ENCODE measurements at regions not wholly inside any gene's neighbourhood (a gene's known extent, or its start where the extent isn't known, plus 50 kb on each side); places are given as distances from the start of the nearest gene placed in this dataset.

DNA sequence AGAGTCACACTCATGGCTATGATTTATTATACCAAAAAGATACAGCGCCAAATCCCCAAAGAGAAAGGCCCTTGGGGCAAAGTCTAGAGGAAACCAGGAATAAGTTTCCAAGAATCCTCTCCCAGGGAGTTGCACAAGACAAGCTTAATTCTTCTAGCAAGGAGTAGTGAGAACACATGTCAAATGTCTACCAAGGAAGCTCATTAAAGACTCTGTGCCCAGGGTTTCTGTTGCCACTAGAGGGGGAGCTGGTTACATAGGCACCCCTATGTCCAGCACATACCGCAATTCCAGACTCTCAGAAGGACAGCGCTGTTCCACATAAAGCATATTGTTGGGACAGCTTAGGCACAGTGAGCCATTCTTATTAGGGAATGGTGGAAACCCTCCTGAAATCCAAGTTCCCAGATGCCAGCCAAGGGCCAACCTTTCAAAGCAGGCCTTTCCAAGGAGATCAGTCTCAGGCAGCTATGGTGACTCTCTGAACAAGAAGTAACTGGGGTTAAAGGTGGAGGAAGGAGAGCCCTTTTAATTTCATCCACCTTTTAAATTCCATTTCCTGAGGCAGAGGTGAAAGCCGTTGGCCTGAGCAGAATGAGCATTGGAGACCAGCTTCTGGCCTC lies 194.2 kb downstream of the UACA start:
- H3K36me3 ChIP-seq = no peaks in the 10 kb centered on the region
- no peak overlapping the region for H3K4me3 ChIP-seq
- peak; percentile 82 to 95 (median 90) for ATAC-seq
- H3K27ac ChIP-seq = no peak overlapping the region
- TF ChIP-seq POLR2A (IDR thresholded peaks at IDR 0.05) = no peak
- TF ChIP-seq, protein P1, sequence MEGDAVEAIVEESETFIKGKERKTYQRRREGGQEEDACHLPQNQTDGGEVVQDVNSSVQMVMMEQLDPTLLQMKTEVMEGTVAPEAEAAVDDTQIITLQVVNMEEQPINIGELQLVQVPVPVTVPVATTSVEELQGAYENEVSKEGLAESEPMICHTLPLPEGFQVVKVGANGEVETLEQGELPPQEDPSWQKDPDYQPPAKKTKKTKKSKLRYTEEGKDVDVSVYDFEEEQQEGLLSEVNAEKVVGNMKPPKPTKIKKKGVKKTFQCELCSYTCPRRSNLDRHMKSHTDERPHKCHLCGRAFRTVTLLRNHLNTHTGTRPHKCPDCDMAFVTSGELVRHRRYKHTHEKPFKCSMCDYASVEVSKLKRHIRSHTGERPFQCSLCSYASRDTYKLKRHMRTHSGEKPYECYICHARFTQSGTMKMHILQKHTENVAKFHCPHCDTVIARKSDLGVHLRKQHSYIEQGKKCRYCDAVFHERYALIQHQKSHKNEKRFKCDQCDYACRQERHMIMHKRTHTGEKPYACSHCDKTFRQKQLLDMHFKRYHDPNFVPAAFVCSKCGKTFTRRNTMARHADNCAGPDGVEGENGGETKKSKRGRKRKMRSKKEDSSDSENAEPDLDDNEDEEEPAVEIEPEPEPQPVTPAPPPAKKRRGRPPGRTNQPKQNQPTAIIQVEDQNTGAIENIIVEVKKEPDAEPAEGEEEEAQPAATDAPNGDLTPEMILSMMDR (IDR thresholded peaks at IDR 0.05) = peak; percentile 35 to 71 (median 60)
- peaks cover 0 to 16% (median 3%) of the 10 kb centered on the region in 12 donors for H3K4me1 ChIP-seq
- peak in 1 of 5 donors; percentile 34 for DNase-seq
- no peaks in the 10 kb centered on the region for H3K27me3 ChIP-seq
- intact Hi-C loops (cut with DNase I) = loop anchor here in 8 of 10 donors (5.0 to 10.0 kb wide), 7 partner anchors 63 to 246 kb away; no protein-coding TSS in a partner anchor
- no peaks in the 10 kb centered on the region for H3K9me3 ChIP-seq
- 36 to 47% (median 42%) methylated on average over 4 of the region's 4 CpGs for WGBS, 4 donors

DNA sequence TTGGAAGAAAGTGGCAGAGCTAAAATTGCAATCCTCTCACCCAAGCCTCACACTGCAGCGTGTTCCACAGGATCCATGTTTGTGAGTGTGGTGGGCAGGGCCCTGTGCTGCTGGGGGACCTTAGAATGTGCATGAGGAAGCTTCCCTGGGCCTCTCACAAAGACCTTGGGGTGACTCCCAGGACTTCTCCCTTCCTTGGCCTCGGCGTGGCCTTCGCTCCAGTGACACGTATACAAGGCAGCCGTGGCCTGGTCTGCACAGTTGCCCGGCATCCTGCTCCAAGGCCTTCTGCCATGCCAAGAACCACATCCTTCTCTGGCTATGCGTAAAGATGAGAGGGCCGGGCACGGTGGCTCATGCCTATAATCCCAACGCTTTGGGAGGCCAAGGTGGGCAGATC lies 196.4 kb downstream of the UACA start:
- Histone ChIP-seq H3K36me3 (no peaks in the 10 kb centered on the region), H3K4me1 (peaks cover 0 to 16% (median 3%) of the 10 kb centered on the region in 12 donors), H3K4me3 (no peak overlapping the region), H3K27ac (no peak overlapping the region), H3K9me3 (no peaks in the 10 kb centered on the region), H3K27me3 (no peaks in the 10 kb centered on the region)
- intact Hi-C loops (cut with DNase I) = loop anchor here in 8 of 10 donors (5.0 to 10.0 kb wide), 7 partner anchors 65 to 248 kb away; no protein-coding TSS in a partner anchor
- 84 to 88% (median 87%) methylated on average over 11 of the region's 11 CpGs for WGBS, 4 donors
- DNase-seq (no peak), ATAC-seq (no peak)
- TF ChIP-seq, protein P1 (IDR thresholded peaks at IDR 0.05) = no peak
- TF ChIP-seq POLR2A (IDR thresholded peaks at IDR 0.05) = peak in 1 of 2 donors; percentile 14

DNA sequence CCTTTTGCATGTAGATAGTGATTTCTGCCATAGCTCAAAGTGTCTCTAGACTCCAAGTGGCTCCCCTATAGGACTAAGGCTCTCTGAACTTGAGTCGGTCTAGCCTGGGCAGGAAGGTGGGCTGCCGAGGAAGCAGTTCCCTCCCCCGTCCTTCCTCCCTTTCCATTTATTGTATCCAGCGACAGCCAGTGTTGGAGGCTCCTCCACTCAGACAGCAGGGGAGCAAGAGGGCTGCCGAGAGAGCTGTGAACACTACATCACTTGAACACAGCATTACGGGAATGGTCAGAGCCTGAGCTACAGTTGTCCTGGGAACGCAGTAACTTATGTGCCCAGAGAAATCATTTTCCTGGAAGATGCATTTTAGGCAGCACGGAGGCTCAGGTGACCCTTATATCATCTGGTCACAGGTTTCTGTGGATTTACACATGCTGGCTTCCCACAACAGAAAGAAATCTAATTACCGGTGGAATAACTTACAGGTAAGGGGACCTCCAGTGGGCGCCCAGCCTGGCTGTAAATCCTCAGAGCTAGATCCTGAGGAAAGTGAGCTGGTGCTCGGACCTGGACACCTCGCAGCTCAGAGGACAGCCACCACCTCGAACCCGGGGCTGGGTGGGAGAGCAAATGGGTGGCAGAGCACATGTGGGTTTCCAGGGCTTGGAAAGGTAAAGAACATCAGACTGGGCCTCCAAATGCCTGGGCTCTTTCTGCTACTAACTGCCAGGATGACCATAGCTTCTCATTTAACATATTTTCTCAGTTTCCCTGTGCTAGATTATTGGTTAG lies 197.1 kb downstream of the UACA start:
- peaks cover 0 to 16% (median 3%) of the 10 kb centered on the region in 12 donors for H3K4me1 ChIP-seq
- peak in 2 of 4 donors; percentile 26 to 35 for ATAC-seq
- H3K4me3 ChIP-seq = no peak overlapping the region
- TF ChIP-seq POLR2A (IDR thresholded peaks at IDR 0.05) = no peak
- TF ChIP-seq, protein P1 (IDR thresholded peaks at IDR 0.05) = peak in 3 of 12 donors; percentile 10 to 13 (median 12)
- no peaks in the 10 kb centered on the region for H3K27me3 ChIP-seq
- WGBS, 4 donors = 55 to 63% (median 58%) methylated on average over 13 to 14 of the region's 14 CpGs
- no peak overlapping the region for H3K27ac ChIP-seq
- no peak for DNase-seq
- intact Hi-C loops (cut with DNase I) = loop anchor here in 8 of 10 donors (5.0 to 10.0 kb wide), 7 partner anchors 66 to 249 kb away; no protein-coding TSS in a partner anchor
- H3K36me3 ChIP-seq = no peaks in the 10 kb centered on the region
- no peaks in the 10 kb centered on the region for H3K9me3 ChIP-seq

DNA sequence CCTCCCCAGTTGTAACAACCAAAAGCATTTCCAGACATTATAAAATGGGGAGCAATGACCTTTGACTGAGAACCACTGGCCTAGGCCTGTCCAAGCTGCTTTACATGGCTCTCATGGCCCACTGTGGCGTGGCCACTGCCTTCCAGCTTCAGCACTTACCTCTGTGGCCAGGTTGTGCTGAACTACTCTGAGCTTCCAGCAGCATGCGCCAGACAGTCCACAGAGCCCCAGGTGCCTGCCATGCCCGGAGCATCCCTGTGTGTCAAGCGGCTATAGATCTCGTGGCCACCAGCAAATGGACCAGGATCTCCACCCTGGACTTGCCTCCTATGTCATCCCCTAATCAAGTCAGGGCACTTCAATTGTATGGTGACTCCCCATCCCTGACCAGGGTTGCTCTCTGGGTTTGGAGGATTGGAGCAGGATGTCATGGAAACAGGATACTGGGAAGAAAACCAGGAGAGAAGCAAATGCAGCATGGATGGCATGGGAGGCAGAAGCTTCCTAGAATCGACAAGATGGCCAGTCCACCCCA lies 199.7 kb downstream of the UACA start:
- DNase-seq (no peak), ATAC-seq (no peak)
- no peak overlapping the region for H3K27ac ChIP-seq
- no peaks in the 10 kb centered on the region for H3K9me3 ChIP-seq
- 92 to 98% (median 96%) methylated on average over 6 of the region's 6 CpGs for WGBS, 4 donors
- TF ChIP-seq, protein P1 (IDR thresholded peaks at IDR 0.05) = no peak
- no peak for TF ChIP-seq POLR2A (IDR thresholded peaks at IDR 0.05)
- no peak overlapping the region for H3K4me3 ChIP-seq
- peaks cover 0 to 19% (median 6%) of the 10 kb centered on the region in 12 donors for H3K4me1 ChIP-seq
- intact Hi-C loops (cut with DNase I) = loop anchor here in 3 of 10 donors (10.0 kb wide), 4 partner anchors 71 to 251 kb away; no protein-coding TSS in a partner anchor
- H3K36me3 ChIP-seq = no peaks in the 10 kb centered on the region
- no peaks in the 10 kb centered on the region for H3K27me3 ChIP-seq

Data from heart left ventricle (tissue), 16 donors.